SK-N-SH treated with all-trans-retinoic acid at 6 μM for 48 hours (cell line): ENCODE measurements at regions not wholly inside any gene's neighbourhood (a gene's known extent, or its start where the extent isn't known, plus 50 kb on each side); places are given as distances from the start of the nearest gene placed in this dataset.

Experiments
- ARNTL ChIP-seq: fragments of 450-650 bp; formaldehyde crosslinking; IDR thresholded peaks from 2 replicates; pipeline ENCODE4 v1.5.0; 2020; ENCODE audit warnings: low read depth, mild to moderate bottlenecking, moderate library complexity, borderline replicate concordance
- ISL1 ChIP-seq: fragments of 250-450 bp; sonication (Bioruptor Pico); IDR thresholded peaks from 2 replicates; pipeline ENCODE4 v2.1.2; 2022; ENCODE audit warnings: mild to moderate bottlenecking, moderate library complexity
- OSR1 ChIP-seq: fragments of 250-450 bp; sonication (Bioruptor Pico); IDR thresholded peaks from 2 replicates; pipeline ENCODE4 v1.8.0; 2022; ENCODE audit warnings: moderate library complexity, mild to moderate bottlenecking, inconsistent platforms
- SNAI2 ChIP-seq: fragments of 250-450 bp; sonication (Bioruptor Pico); IDR thresholded peaks from 2 replicates; pipeline ENCODE4 v1.5.0; 2020; ENCODE audit warnings: mild to moderate bottlenecking, moderate library complexity
- ZFP3 ChIP-seq: fragments of 250-450 bp; sonication (Bioruptor Pico); IDR thresholded peaks from 2 replicates; pipeline ENCODE4 v1.5.0; 2020; ENCODE audit warnings: mild to moderate bottlenecking, moderate library complexity
- ZFP30 ChIP-seq: fragments of 450-650 bp; formaldehyde crosslinking; IDR thresholded peaks from 2 replicates; pipeline ENCODE4 v1.5.0; 2022; ENCODE audit warnings: mild to moderate bottlenecking, moderate library complexity
- TF ChIP-seq, protein P1 (sequence below): fragments of 250-450 bp; sonication (Bioruptor Pico); IDR thresholded peaks from 2 replicates; pipeline ENCODE4 v1.5.1; 2020; ENCODE audit warnings: low read depth, mild to moderate bottlenecking, moderate library complexity

DNA sequence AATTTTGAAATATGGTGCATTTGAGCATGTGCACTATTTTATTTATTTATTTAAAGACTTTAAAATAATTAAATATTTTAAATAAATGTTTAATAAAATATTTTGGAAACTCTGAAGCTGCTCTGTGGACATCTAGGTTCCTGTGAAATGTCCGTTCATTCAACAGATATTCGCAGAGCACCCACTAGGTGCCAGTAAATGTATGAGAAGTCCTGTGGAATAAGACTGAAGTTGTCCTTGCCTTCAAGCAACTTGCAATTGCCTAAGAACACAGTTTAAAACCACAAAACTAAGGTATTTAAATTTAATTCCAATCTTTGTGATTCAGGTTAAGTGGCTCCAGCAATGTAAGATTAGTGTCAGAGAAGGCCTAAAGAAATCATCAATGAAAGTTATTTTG lies 306.7 kb downstream of the GBA3 start:
- TF ChIP-seq ZFP30 (CRISPR knock-in tag): no peak
- no peak for TF ChIP-seq ZFP3 (CRISPR knock-in tag)
- no peak for TF ChIP-seq SNAI2
- no peak for TF ChIP-seq OSR1 (CRISPR knock-in tag)
- no peak for TF ChIP-seq ISL1 (CRISPR knock-in tag)
- TF ChIP-seq ARNTL: no peak
- TF ChIP-seq, protein P1, sequence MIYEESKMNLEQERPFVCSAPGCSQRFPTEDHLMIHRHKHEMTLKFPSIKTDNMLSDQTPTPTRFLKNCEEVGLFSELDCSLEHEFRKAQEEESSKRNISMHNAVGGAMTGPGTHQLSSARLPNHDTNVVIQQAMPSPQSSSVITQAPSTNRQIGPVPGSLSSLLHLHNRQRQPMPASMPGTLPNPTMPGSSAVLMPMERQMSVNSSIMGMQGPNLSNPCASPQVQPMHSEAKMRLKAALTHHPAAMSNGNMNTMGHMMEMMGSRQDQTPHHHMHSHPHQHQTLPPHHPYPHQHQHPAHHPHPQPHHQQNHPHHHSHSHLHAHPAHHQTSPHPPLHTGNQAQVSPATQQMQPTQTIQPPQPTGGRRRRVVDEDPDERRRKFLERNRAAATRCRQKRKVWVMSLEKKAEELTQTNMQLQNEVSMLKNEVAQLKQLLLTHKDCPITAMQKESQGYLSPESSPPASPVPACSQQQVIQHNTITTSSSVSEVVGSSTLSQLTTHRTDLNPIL (CRISPR knock-in tag): no peak
